ENCODE measurements at regions not wholly inside any gene's neighbourhood (a gene's known extent, or its start where the extent isn't known, plus 50 kb on each side); places are given as distances from the start of the nearest gene placed in this dataset.

DNA sequence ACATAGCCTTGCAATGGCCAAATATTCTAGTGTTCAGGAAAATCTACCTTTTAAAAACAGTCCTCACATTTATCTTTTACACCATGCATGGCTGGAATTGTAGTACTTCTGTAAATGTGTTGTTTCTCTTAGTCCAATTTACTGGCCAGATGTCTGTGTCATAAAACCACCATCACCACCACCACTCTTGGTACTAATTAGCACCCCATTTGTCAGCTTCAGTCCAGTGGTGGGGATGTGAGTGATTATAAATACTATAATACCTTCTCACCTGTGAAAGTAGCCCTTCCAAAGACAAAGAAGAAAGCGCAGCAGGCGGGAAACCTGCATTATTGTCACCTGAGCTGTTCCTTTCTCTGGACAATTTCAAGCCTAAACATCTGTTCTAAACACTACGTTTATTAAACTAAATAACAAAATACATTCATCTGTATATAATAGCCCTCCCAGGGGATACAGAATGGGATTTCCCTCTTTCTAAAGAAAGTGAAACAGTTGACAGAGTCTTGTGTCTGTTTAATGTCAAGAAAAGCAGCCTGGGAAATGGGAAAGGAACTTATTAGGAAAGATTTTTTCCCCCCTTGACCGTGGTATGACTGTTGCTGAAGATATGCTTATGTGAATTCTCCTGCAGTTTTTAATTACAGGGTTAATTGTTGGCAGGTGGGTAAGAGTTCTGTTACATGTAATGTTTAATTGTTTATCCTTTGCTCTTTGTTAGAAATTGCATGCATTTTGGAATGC is 144.5 kb upstream of the NUDT12 start:
- TF ChIP-seq, protein P1, sequence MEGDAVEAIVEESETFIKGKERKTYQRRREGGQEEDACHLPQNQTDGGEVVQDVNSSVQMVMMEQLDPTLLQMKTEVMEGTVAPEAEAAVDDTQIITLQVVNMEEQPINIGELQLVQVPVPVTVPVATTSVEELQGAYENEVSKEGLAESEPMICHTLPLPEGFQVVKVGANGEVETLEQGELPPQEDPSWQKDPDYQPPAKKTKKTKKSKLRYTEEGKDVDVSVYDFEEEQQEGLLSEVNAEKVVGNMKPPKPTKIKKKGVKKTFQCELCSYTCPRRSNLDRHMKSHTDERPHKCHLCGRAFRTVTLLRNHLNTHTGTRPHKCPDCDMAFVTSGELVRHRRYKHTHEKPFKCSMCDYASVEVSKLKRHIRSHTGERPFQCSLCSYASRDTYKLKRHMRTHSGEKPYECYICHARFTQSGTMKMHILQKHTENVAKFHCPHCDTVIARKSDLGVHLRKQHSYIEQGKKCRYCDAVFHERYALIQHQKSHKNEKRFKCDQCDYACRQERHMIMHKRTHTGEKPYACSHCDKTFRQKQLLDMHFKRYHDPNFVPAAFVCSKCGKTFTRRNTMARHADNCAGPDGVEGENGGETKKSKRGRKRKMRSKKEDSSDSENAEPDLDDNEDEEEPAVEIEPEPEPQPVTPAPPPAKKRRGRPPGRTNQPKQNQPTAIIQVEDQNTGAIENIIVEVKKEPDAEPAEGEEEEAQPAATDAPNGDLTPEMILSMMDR (IDR thresholded peaks at IDR 0.05) = no peak
- no peak for TF ChIP-seq POLR2A (IDR thresholded peaks at IDR 0.05)
